Left renal cortex interstitium (tissue), 4 donors: ENCODE measurements at regions not wholly inside any gene's neighbourhood (a gene's known extent, or its start where the extent isn't known, plus 50 kb on each side); places are given as distances from the start of the nearest gene placed in this dataset.
"Not testable (repeated sequence)": the region's sequence is repeated elsewhere in the genome, so short reads cannot be mapped to it uniquely, and the experiment has no call there.

Experiments used
- DNase-seq, 4 donors: peaks; one replicate each; pipeline ENCODE4 v3.0.0-alpha.2; 2013; ENCODE audit warnings: low read depth in 4 of 4, low spot score in 2 of 4, missing footprints in 1 of 4

DNA sequence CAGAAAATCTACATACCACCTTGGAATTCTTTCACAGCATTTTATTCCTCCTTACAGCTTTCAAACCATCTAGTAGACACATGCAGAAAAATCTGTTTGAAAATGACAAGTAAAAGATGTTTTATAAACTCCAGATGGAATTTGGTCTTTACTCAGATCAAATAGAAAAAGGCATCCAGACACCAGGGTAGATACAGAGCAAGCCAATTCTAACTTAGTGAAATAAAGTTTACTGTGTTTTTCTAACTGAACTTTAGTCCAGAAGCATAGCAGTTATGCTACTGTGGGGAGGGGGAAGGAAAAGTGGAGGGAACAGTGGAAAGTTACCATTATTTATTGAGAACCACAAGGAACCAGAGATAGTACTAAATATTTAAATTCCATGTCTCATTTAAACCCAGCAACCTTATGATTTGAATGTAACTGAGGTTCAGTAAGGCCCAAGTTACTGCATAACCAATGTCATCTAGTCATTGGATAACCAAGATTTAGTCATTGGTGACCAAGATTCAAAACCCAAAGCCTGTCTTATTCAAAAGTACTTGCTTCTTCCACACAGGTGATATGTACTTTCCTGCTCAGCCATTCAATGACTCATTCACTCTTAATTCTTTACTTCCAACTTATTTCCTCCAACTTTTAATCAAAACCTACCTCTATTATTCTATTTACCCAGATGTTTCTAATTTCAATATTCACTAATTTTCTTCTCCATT, 57.7 kb downstream of the RAD51AP2 start:
- DNase-seq, result no peak

- no peak for DNase-seq
Observed at GRCh38 chr2:17455343-17455742, 62.9 kb downstream of the RAD51AP2 start.

DNA sequence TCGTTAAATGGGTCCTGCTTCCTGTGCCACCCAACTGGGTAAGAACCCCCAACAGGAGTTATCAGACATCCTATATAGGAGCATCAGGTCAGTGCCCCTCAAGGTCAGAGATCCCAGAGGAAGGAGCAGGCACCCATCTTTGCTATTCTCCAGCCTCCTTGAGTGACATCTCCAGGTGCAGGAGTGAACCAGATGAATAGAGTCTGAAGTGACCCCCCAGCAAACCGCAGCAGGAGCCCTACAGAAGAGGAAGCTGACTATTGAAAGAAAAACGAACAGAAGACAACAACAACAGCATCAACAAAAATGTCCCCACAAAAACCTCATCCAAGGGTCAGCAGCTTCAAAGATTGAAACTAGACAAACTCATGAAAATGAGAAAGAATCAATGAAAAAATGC, 72.0 kb downstream of the RAD51AP2 start:
- not testable (repeated sequence) for DNase-seq

DNA sequence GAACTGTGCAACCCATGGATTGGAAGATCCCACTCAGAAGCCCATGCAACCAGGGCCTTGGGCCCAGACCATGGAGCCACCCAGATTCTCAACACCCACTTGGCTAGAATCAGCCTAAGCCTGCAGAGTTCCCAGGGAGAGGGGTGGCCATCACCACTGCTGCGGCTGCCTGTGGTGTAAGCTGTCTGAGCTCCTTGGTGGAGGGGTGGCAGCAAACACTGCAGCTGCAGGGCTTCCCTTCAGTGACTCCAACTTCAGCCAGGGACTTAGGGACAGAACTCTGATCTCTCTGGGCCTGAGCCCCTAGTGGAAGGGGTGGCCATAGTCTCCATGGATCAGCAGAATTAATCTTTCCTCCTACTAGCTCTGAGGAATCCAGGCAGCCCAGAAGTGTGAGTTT, 72.5 kb downstream of the RAD51AP2 start:
- DNase-seq, result no peak

DNA sequence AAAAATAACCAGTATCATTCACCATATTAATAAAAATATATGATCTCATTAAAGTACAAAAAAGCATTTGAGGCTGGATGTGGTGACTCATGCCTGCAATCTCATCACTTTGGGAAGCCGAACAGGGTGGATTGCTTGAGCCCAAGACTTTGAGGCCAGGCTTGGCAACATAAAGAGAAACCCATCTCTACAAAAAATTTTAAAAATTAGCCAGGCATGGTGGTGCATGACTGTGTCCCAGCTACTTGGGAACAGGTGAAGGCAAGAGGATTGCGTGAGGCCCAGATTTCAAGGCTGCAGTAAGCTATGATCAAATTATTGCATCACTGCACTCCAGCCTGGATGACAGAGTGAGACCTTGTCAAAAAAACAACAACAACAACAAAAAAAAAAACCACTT, 75.9 kb downstream of the RAD51AP2 start:
- DNase-seq, result no peak

DNA sequence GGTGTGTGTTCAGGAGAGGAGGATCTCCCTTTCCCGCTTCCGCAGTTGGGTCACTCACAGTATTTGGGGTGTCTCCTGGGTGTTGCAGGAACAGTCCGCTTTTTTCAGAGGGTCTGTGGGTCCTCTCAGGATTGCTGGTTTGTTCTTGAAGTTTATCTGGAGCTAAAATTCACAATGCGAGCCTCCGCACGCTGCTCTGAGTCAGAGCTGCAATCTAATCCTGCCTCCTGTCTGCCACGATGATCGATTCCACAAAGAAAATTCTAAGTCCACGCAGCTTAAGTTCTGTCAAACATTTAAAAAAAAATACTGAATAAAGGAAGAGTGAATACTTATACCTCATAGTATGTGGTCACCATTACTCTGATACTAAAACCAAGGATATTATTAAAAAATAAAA, 76.5 kb downstream of the RAD51AP2 start:
- DNase-seq, result no peak

DNA sequence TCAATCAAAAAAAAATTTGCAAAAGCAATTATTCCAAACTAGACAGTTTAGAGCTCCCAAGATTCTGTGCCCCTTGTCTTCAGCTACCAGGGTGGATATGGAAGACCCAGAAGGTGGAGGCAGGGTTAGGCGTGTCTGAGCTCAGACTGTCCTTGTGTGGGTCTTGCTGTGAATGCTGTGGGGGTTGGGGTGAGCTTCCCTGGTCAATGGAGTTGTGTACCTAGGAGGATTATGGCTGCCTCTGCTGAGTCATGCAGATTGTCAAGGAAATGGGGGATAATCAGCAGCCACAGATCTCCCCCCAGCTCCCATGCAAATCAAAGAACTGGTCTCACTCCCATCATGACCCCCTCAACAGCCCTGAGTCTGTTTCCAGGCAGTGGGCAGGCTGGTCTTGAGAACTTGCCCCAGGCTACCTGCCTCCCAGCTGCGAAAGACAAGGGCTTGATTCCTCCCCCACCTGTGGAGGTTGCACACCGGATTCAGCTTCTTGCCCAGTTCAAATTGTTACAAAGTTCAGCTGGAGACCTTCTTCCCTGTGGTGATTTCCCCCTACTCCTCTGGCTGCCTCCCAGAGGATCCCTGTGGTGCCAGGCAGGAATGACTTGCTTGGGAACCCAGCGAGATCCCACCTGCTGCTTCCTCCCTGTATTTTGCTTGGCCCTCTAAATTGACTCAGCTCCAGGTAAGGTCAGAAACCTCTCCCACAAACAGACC, 77.0 kb downstream of the RAD51AP2 start:
- DNase-seq, result no peak

DNA sequence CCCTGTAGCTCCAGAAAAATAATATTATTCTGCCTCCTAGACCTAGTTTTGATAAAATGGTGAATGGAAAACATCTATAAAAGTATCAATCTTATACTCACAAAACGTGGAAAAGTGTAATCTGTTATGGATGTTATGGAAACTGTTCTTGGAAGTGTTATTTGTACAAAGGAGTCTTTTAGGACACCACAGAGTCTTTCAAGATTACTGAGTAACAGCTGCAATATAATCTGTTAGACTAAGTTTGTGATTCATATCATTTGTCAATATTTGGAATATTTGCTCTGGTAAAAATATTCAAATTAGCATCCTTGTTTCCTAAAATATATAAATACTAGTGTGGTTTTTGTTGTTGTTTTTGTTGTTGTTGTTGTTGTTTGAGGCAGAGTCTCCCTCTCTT, 87.9 kb downstream of the RAD51AP2 start:
- no peak for DNase-seq

GRCh38 chr2:17429130-17429529, 89.1 kb downstream of the RAD51AP2 start:
- no peak for DNase-seq

- no peak for DNase-seq
Observed at GRCh38 chr2:17427401-17427800, 90.8 kb downstream of the RAD51AP2 start.

DNA sequence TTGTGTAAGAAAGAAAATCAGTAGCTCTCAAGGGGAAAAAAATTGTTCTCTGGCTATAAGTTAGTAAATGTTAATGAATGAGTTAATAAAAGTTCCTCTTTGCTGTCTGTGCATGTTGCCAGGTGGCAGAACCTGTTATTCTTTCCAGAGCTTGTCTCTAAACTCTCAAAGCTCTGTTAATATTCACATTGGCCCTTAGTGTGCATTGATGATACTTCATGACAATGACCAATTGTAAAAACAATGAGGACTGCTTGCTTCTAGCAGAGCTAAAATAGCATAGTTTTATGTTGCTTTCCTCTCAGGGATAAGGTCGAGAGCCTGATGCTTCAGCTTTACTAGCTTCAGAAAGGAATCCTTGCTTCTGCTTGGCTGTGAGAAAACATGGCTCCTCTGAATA, 91.5 kb downstream of the RAD51AP2 start:
- DNase-seq, result no peak

- DNase-seq, result no peak
Observed at GRCh38 chr2:17422061-17422460, 96.2 kb downstream of the RAD51AP2 start.

- DNase-seq, result no peak
Observed at GRCh38 chr2:17416884-17417391, 101.3 kb downstream of the RAD51AP2 start.

DNA sequence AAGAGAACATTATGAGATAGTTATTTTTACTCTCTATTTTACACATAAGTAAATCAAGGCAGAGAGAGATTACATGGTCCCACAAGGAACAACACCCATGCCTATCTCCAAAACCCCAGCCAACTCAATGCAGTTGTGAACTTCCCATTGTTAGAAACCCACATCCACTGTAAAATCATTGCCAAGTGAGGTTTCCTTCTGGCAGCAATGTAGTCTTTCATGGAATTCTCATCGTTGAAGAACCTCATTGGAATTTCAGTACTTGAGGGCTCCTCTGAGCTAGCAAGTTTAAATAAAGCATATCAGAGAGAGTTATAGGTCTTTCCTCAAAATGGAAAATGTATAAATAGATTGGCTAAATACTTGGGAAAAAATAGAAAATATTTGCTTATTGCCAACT, 105.2 kb downstream of the RAD51AP2 start:
- no peak for DNase-seq

DNA sequence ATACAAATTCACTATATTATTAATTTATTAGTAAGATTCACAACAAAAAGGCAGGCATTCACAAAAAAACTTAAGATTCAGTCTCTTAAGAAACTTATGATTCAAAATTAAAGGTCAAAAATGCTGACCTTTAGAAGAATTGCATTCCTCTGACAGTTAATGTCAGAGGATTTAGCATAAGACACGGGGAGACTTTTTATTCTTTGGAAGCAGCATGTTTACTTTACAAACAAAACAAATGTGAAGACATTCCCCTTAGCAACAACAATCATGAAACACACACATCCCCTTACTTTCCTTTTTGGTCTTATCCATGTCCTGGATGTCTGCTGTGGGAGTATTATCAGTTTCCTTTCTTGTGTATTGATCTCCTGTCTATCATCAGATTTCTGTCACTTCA, 117.1 kb downstream of the RAD51AP2 start:
- no peak for DNase-seq

GRCh38 chr2:17398770-17399169, 119.5 kb downstream of the RAD51AP2 start:
- DNase-seq, result no peak

DNA sequence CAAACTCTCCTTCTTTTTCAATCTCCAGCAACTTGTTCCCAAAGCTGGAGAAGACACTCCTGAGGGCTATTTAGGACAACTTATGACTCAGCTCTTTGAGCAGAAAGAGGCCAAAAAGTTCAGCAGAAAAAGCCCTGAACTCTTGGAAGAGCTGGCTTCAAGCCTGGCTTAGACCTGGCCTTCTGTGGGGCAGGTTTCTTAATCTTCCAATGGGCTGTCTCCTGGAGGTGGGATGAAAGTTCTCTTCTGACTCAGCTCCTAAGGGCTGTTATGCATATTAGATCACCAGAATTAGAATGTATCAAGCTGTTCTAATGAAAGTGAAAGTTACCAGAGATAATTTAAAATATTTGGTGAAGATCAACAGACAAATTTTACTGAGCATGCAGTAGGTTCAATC, 129.4 kb downstream of the RAD51AP2 start:
- no peak for DNase-seq

DNA sequence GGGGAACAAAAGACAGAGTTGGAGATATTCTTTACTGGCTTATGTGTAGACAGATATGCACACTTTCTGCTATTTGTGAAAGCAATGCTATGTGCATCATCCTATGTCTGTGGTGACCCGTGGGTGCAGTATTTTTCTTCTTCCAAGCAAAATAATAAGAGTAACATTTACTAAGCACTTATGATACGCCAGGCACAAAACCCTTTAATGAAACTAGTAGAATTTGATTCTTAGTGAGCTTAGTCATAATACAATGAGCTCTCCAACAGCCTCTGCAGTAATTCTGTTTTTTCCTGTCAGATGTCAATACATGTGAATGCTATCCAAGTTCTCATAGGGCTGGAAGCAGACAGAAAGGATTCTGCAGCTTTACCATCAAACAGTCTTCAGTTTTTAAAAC, 130.6 kb downstream of the RAD51AP2 start:
- DNase-seq, result no peak

DNA sequence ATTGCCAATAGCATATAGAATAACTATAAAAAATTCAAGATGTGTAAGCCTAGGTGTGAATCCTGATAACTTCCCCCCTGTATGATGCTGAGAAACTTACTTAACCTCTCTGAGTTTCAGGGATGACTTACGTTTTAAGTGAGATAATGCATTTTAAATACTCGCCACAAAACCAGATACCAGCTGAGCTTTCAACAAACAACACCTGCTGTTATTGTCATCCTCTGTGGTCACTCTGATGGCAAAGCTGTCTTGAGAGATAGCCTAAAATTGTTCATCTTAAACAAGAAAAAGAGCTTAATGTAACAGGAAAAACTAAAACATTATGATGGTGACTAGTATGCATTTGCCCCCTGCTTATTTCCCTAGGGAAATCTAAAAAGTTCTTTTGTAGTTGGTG, 131.5 kb downstream of the RAD51AP2 start:
- DNase-seq, result no peak

- DNase-seq, result no peak
Observed at GRCh38 chr2:17380003-17380402, 138.2 kb downstream of the RAD51AP2 start.

DNA sequence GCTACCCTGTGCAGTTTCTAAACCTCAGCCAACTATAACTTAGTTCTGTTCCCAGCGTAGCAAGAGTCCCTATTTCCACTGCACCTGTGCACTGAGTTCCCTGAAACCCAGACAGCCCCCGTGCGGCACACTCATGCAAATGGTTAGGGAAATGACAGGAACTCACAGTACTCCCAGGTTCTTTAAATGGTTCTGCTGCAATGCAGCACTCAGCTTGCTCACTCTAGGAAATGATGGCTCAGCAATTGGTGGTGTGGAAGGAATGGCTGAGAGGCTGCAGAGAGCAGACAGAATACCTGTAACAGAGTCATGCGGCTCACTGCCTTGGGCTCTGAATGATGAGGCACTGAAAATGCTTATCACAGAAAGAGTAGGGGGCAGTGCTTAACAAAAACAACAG, 143.0 kb downstream of the RAD51AP2 start:
- DNase-seq, result no peak

GRCh38 chr2:17373741-17374140, 144.5 kb downstream of the RAD51AP2 start:
- DNase-seq, result no peak
